ENCODE measurements at regions not wholly inside any gene's neighbourhood (a gene's known extent, or its start where the extent isn't known, plus 50 kb on each side); places are given as distances from the start of the nearest gene placed in this dataset.

GRCh38 chr2:215681799-215682596, 246.1 kb upstream of the FN1 start:
- Histone ChIP-seq H3K27ac (no peak overlapping the region), H3K4me3 (no peak overlapping the region)

GRCh38 chr2:215680605-215681598, 245.0 kb upstream of the FN1 start:
- Histone ChIP-seq H3K9me3 (no peaks in the 10 kb centered on the region), H3K27ac (no peak overlapping the region), H3K4me3 (no peak overlapping the region), H3K27me3 (no peaks in the 10 kb centered on the region), H3K4me1 (no peaks in the 10 kb centered on the region), H3K36me3 (no peaks in the 10 kb centered on the region)
- no peak for TF ChIP-seq CTCF (IDR thresholded peaks at IDR 0.05)
- intact Hi-C loops (cut with DNase I; ENCODE audit: low total_unique reads) = no loop called here
- DNase-seq (ENCODE audit: low spot score in 2 of 2) = peak in 1 of 2 donors; percentile 19

More at GRCh38 chr2:215681799-215682596, 246.1 kb upstream of the FN1 start:
- no peaks in the 10 kb centered on the region for H3K9me3 ChIP-seq
- TF ChIP-seq POLR2AphosphoS5 (IDR thresholded peaks at IDR 0.05) (no peak), CTCF (IDR thresholded peaks at IDR 0.05) (no peak)
- no peaks in the 10 kb centered on the region for H3K4me1 ChIP-seq
- no peaks in the 10 kb centered on the region for H3K27me3 ChIP-seq
- no peaks in the 10 kb centered on the region for H3K36me3 ChIP-seq
- no peak for DNase-seq (ENCODE audit: low spot score in 2 of 2)
- intact Hi-C loops (cut with DNase I; ENCODE audit: low total_unique reads) = no loop called here

- intact Hi-C loops (cut with DNase I; ENCODE audit: low total_unique reads) = no loop called here
- Histone ChIP-seq H3K27me3 (no peaks in the 10 kb centered on the region), H3K36me3 (no peaks in the 10 kb centered on the region), H3K4me3 (no peak overlapping the region), H3K4me1 (no peaks in the 10 kb centered on the region), H3K27ac (no peak overlapping the region), H3K9me3 (no peaks in the 10 kb centered on the region)
- no peak for DNase-seq (ENCODE audit: low spot score in 2 of 2)
- TF ChIP-seq POLR2AphosphoS5 (IDR thresholded peaks at IDR 0.05) (no peak), CTCF (IDR thresholded peaks at IDR 0.05) (no peak), POLR2A (IDR thresholded peaks at IDR 0.05) (no peak)
Measured at GRCh38 chr2:215678094-215678493, 242.2 kb upstream of the FN1 start.

- Histone ChIP-seq H3K4me3 (no peak overlapping the region), H3K27me3 (no peaks in the 10 kb centered on the region), H3K9me3 (no peaks in the 10 kb centered on the region), H3K27ac (no peak overlapping the region), H3K4me1 (no peaks in the 10 kb centered on the region), H3K36me3 (no peaks in the 10 kb centered on the region)
- TF ChIP-seq POLR2A (IDR thresholded peaks at IDR 0.05) = no peak
- intact Hi-C loops (cut with DNase I; ENCODE audit: low total_unique reads) = no loop called here
- DNase-seq (ENCODE audit: low spot score in 2 of 2) = no peak
Measured at GRCh38 chr2:215677481-215677880, 241.6 kb upstream of the FN1 start.

- Histone ChIP-seq H3K27ac (no peak overlapping the region), H3K4me1 (no peaks in the 10 kb centered on the region), H3K4me3 (no peak overlapping the region), H3K36me3 (no peaks in the 10 kb centered on the region), H3K27me3 (no peaks in the 10 kb centered on the region), H3K9me3 (no peaks in the 10 kb centered on the region)
- intact Hi-C loops (cut with DNase I; ENCODE audit: low total_unique reads) = loop anchor here (2.0 kb wide), 1 partner anchor 50 kb away; no protein-coding TSS in a partner anchor
- DNase-seq (ENCODE audit: low spot score in 2 of 2) = no peak
- no peak for TF ChIP-seq POLR2A (IDR thresholded peaks at IDR 0.05)
- TF ChIP-seq CTCF (IDR thresholded peaks at IDR 0.05) = no peak
- TF ChIP-seq POLR2AphosphoS5 (IDR thresholded peaks at IDR 0.05) = no peak
Measured at GRCh38 chr2:215672406-215672805, 236.5 kb upstream of the FN1 start.
